GM23338 (cell line): ENCODE measurements at regions not wholly inside any gene's neighbourhood (a gene's known extent, or its start where the extent isn't known, plus 50 kb on each side); places are given as distances from the start of the nearest gene placed in this dataset.

ENCODE experiments used
- CREB1 ChIP-seq: fragments of 250-450 bp; sonication (Bioruptor Pico); IDR thresholded peaks from 2 replicates; pipeline ENCODE4 v1.5.0; 2020; ENCODE audit warnings: low read depth, mild to moderate bottlenecking, moderate library complexity
- CTCF ChIP-seq, 2 experiments: fragments of 200-600 bp in 1 of 2; sonication (generic) in 1 of 2; conservative IDR thresholded peaks; 2 replicates each; pipeline versions ENCODE4 v1.5.1 to v1.6.1; 2016 to 2017; ENCODE audit warnings: antibody characterized with exemption in 2 of 2, low read depth in 2 of 2, mild to moderate bottlenecking in 2 of 2, moderate library complexity in 1 of 2
- POLR2AphosphoS5 ChIP-seq: IDR thresholded peaks from 2 replicates; pipeline ENCODE4 v1.6.1; 2016; ENCODE audit warnings: antibody characterized with exemption, low read depth
- REST ChIP-seq: IDR thresholded peaks from one replicate; pipeline ENCODE4 v1.6.1; 2018; ENCODE audit warnings: antibody characterized with exemption; ENCODE audit not compliant: unreplicated experiment
- ZNF331 ChIP-seq: fragments of 250-450 bp; sonication (Bioruptor Pico); IDR thresholded peaks from 2 replicates; pipeline ENCODE4 v1.5.0; 2020; ENCODE audit warnings: low read depth, mild to moderate bottlenecking, moderate library complexity
- ZNF462 ChIP-seq: fragments of 250-450 bp; sonication (Bioruptor Pico); IDR thresholded peaks from 2 replicates; pipeline ENCODE4 v1.5.0; 2020; ENCODE audit warnings: mild to moderate bottlenecking, moderate library complexity

- TF ChIP-seq ZNF462 (CRISPR knock-in tag) = no peak
- TF ChIP-seq POLR2AphosphoS5 = no peak
- no peak for TF ChIP-seq CTCF (conservative IDR thresholded peaks at IDR 0.05; ENCODE audit: low read depth in 2 of 2)
- no peak for TF ChIP-seq REST
- TF ChIP-seq ZNF331 (CRISPR knock-in tag) = no peak
- no peak for TF ChIP-seq CREB1 (CRISPR knock-in tag)
Measured at GRCh38 chr5:164217464-164217863, 712.0 kb downstream of the MAT2B start (continued).
